ENCODE measurements at regions not wholly inside any gene's neighbourhood (a gene's known extent, or its start where the extent isn't known, plus 50 kb on each side); places are given as distances from the start of the nearest gene placed in this dataset.
"Not testable (repeated sequence)": the region's sequence is repeated elsewhere in the genome, so short reads cannot be mapped to it uniquely, and the experiment has no call there.

GRCh38 chr5:90338712-90339372 lies 70.7 kb downstream of the CETN3 start:
- H3K4me1 ChIP-seq (ENCODE audit: insufficient read depth, low read length) = no peaks in the 10 kb centered on the region
- H3K9ac ChIP-seq (ENCODE audit: low read depth, low read length) = no peak overlapping the region
- H3K27me3 ChIP-seq (ENCODE audit: insufficient read depth, low read length) = no peaks in the 10 kb centered on the region

GRCh38 chr5:90337449-90338052 lies 72.0 kb downstream of the CETN3 start:
- no peak overlapping the region for H3K4me3 ChIP-seq (ENCODE audit: low read length)
- H3K27ac ChIP-seq (ENCODE audit: low read length) = no peak overlapping the region

More at GRCh38 chr5:90338712-90339372, 70.7 kb downstream of the CETN3 start:
- H3K27ac ChIP-seq (ENCODE audit: low read length) = no peak overlapping the region
- H3K36me3 ChIP-seq (ENCODE audit: insufficient read depth, low read depth, low read length) = no peaks in the 10 kb centered on the region
- H3K9me3 ChIP-seq (ENCODE audit: insufficient read depth, low read depth, low read length) = no peaks in the 10 kb centered on the region
- H3K4me3 ChIP-seq (ENCODE audit: low read length) = no peak overlapping the region

GRCh38 chr5:90336752-90337151 lies 72.8 kb downstream of the CETN3 start:
- Histone ChIP-seq H3K27ac (ENCODE audit: low read length) (no peak overlapping the region), H3K4me3 (ENCODE audit: low read length) (no peak overlapping the region), H3K9ac (ENCODE audit: low read depth, low read length) (no peak overlapping the region), H3K9me3 (ENCODE audit: insufficient read depth, low read depth, low read length) (no peaks in the 10 kb centered on the region), H3K27me3 (ENCODE audit: insufficient read depth, low read length) (no peaks in the 10 kb centered on the region), H3K4me1 (ENCODE audit: insufficient read depth, low read length) (no peaks in the 10 kb centered on the region), H3K36me3 (ENCODE audit: insufficient read depth, low read depth, low read length) (no peaks in the 10 kb centered on the region)

More at GRCh38 chr5:90337449-90338052, 72.0 kb downstream of the CETN3 start:
- Histone ChIP-seq H3K9me3 (ENCODE audit: insufficient read depth, low read depth, low read length) (no peaks in the 10 kb centered on the region), H3K36me3 (ENCODE audit: insufficient read depth, low read depth, low read length) (no peaks in the 10 kb centered on the region), H3K4me1 (ENCODE audit: insufficient read depth, low read length) (no peaks in the 10 kb centered on the region), H3K9ac (ENCODE audit: low read depth, low read length) (no peak overlapping the region), H3K27me3 (ENCODE audit: insufficient read depth, low read length) (no peaks in the 10 kb centered on the region)

GRCh38 chr5:90334741-90335140 lies 74.8 kb downstream of the CETN3 start:
- H3K36me3 ChIP-seq (ENCODE audit: insufficient read depth, low read depth, low read length) = no peaks in the 10 kb centered on the region
- H3K27me3 ChIP-seq (ENCODE audit: insufficient read depth, low read length) = no peaks in the 10 kb centered on the region
- no peak overlapping the region for H3K9ac ChIP-seq (ENCODE audit: low read depth, low read length)
- H3K4me1 ChIP-seq (ENCODE audit: insufficient read depth, low read length) = no peaks in the 10 kb centered on the region
- no peak overlapping the region for H3K27ac ChIP-seq (ENCODE audit: low read length)
- H3K4me3 ChIP-seq (ENCODE audit: low read length) = no peak overlapping the region
- no peaks in the 10 kb centered on the region for H3K9me3 ChIP-seq (ENCODE audit: insufficient read depth, low read depth, low read length)

- H3K27me3 ChIP-seq (ENCODE audit: insufficient read depth, low read length) = no peaks in the 10 kb centered on the region
- H3K9ac ChIP-seq (ENCODE audit: low read depth, low read length) = no peak overlapping the region
Measured at GRCh38 chr5:90329911-90330310, 79.6 kb downstream of the CETN3 start.

GRCh38 chr5:90326995-90327394 lies 82.6 kb downstream of the CETN3 start:
- Histone ChIP-seq H3K36me3 (ENCODE audit: insufficient read depth, low read depth, low read length) (no peaks in the 10 kb centered on the region), H3K4me1 (ENCODE audit: insufficient read depth, low read length) (no peaks in the 10 kb centered on the region), H3K27me3 (ENCODE audit: insufficient read depth, low read length) (no peaks in the 10 kb centered on the region), H3K4me3 (ENCODE audit: low read length) (no peak overlapping the region), H3K9me3 (ENCODE audit: insufficient read depth, low read depth, low read length) (no peaks in the 10 kb centered on the region), H3K27ac (ENCODE audit: low read length) (no peak overlapping the region), H3K9ac (ENCODE audit: low read depth, low read length) (no peak overlapping the region)

More at GRCh38 chr5:90329911-90330310, 79.6 kb downstream of the CETN3 start:
- Histone ChIP-seq H3K4me1 (ENCODE audit: insufficient read depth, low read length) (no peaks in the 10 kb centered on the region), H3K36me3 (ENCODE audit: insufficient read depth, low read depth, low read length) (no peaks in the 10 kb centered on the region), H3K27ac (ENCODE audit: low read length) (no peak overlapping the region), H3K9me3 (ENCODE audit: insufficient read depth, low read depth, low read length) (no peaks in the 10 kb centered on the region), H3K4me3 (ENCODE audit: low read length) (no peak overlapping the region)

GRCh38 chr5:90325093-90325492 lies 84.5 kb downstream of the CETN3 start:
- no peaks in the 10 kb centered on the region for H3K27me3 ChIP-seq (ENCODE audit: insufficient read depth, low read length)
- H3K27ac ChIP-seq (ENCODE audit: low read length) = no peak overlapping the region
- no peak overlapping the region for H3K9ac ChIP-seq (ENCODE audit: low read depth, low read length)
- peaks cover 3% of the 10 kb centered on the region; the same call in 1 of the 2 replicates for H3K9me3 ChIP-seq (ENCODE audit: insufficient read depth, low read depth, low read length)
- H3K4me3 ChIP-seq (ENCODE audit: low read length) = no peak overlapping the region
- H3K4me1 ChIP-seq (ENCODE audit: insufficient read depth, low read length) = no peaks in the 10 kb centered on the region
- H3K36me3 ChIP-seq (ENCODE audit: insufficient read depth, low read depth, low read length) = no peaks in the 10 kb centered on the region

- H3K9me3 ChIP-seq (ENCODE audit: insufficient read depth, low read depth, low read length); H3K27me3 ChIP-seq (ENCODE audit: insufficient read depth, low read length); H3K4me3 ChIP-seq (ENCODE audit: low read length): not testable (repeated sequence)
Measured at GRCh38 chr5:90320348-90320747, 89.2 kb downstream of the CETN3 start.

GRCh38 chr5:90312027-90312426 lies 97.5 kb downstream of the CETN3 start:
- Histone ChIP-seq H3K27me3 (ENCODE audit: insufficient read depth, low read length) (no peaks in the 10 kb centered on the region), H3K4me1 (ENCODE audit: insufficient read depth, low read length) (peaks cover 2% of the 10 kb centered on the region; the same call in 1 of the 2 replicates), H3K36me3 (ENCODE audit: insufficient read depth, low read depth, low read length) (no peaks in the 10 kb centered on the region), H3K9ac (ENCODE audit: low read depth, low read length) (no peak overlapping the region), H3K9me3 (ENCODE audit: insufficient read depth, low read depth, low read length) (no peaks in the 10 kb centered on the region), H3K27ac (ENCODE audit: low read length) (no peak overlapping the region), H3K4me3 (ENCODE audit: low read length) (no peak overlapping the region)

More at GRCh38 chr5:90320348-90320747, 89.2 kb downstream of the CETN3 start:
- not testable (repeated sequence) for H3K27ac ChIP-seq (ENCODE audit: low read length); H3K36me3 ChIP-seq (ENCODE audit: insufficient read depth, low read depth, low read length); H3K4me1 ChIP-seq (ENCODE audit: insufficient read depth, low read length); H3K9ac ChIP-seq (ENCODE audit: low read depth, low read length)

- peaks cover 7% of the 10 kb centered on the region for H3K4me1 ChIP-seq (ENCODE audit: insufficient read depth, low read length)
- H3K27me3 ChIP-seq (ENCODE audit: insufficient read depth, low read length) = no peaks in the 10 kb centered on the region
- H3K27ac ChIP-seq (ENCODE audit: low read length) = no peak overlapping the region
- H3K9ac ChIP-seq (ENCODE audit: low read depth, low read length) = no peak overlapping the region
- H3K36me3 ChIP-seq (ENCODE audit: insufficient read depth, low read depth, low read length) = no peaks in the 10 kb centered on the region
- no peaks in the 10 kb centered on the region for H3K9me3 ChIP-seq (ENCODE audit: insufficient read depth, low read depth, low read length)
- H3K4me3 ChIP-seq (ENCODE audit: low read length) = no peak overlapping the region
Measured at GRCh38 chr5:90311401-90311800, 98.2 kb downstream of the CETN3 start.

- H3K27me3 ChIP-seq (ENCODE audit: insufficient read depth, low read length) = no peaks in the 10 kb centered on the region
- H3K27ac ChIP-seq (ENCODE audit: low read length) = no peak overlapping the region
- H3K9ac ChIP-seq (ENCODE audit: low read depth, low read length) = no peak overlapping the region
- H3K36me3 ChIP-seq (ENCODE audit: insufficient read depth, low read depth, low read length) = no peaks in the 10 kb centered on the region
- no peaks in the 10 kb centered on the region for H3K9me3 ChIP-seq (ENCODE audit: insufficient read depth, low read depth, low read length)
- H3K4me3 ChIP-seq (ENCODE audit: low read length) = no peak overlapping the region
- peaks cover 22% of the 10 kb centered on the region for H3K4me1 ChIP-seq (ENCODE audit: insufficient read depth, low read length)
Measured at GRCh38 chr5:90308787-90309585, 100.6 kb downstream of the CETN3 start.

Measured in iPS-20b (cell line).